T-cell (primary cell): ENCODE measurements at regions not wholly inside any gene's neighbourhood (a gene's known extent, or its start where the extent isn't known, plus 50 kb on each side); places are given as distances from the start of the nearest gene placed in this dataset.

Source experiments
- ATAC-seq, 4 experiments: fragments of 200-7000 bp in 3 of 4; fragments of 150-1000 bp in 1 of 4; cut with Tn5 transposase; replicated peaks in 1 of 4; 1 replicate in 3 of 4; 2 replicates in 1 of 4; pipeline ENCODE4 v1.10.0; 2021; ENCODE audit warnings: moderate library complexity in 3 of 4, mild to moderate bottlenecking in 2 of 4, moderate number of reproducible peaks in 1 of 4
- CTCF ChIA-PET, 2 donors: fragments of 300-600 bp; sonication (Branson Sonifier 250); formaldehyde crosslinking; loops; one replicate each; lab custom pipeline; 2022; ENCODE audit warnings: antibody characterized with exemption in 2 of 2; lab: Charles Lee
- POLR2A ChIA-PET, 2 donors: fragments of 300-600 bp; sonication (Branson Sonifier 250); formaldehyde crosslinking; loops; one replicate each; lab custom pipeline; 2022; ENCODE audit warnings: antibody characterized with exemption in 2 of 2; lab: Charles Lee
- DNase-seq, 35 experiments: peaks; one replicate each; pipeline versions ENCODE4 v3.0.0 to v3.0.0-alpha.2; 2013 to 2023
- H3K27ac ChIP-seq: one replicate; pipeline ENCODE4 v1.5.1; 2013; ENCODE audit warnings: low read length
- H3K27me3 ChIP-seq, 2 experiments: replicated peaks in 1 of 2; 1 replicate in 1 of 2; 2 replicates in 1 of 2; pipeline versions ENCODE4 v1.6.1 to v1.7.0; 2013; ENCODE audit warnings: low read length in 1 of 2, mixed read lengths in 1 of 2; ENCODE audit not compliant: control insufficient read depth in 2 of 2, insufficient read depth in 2 of 2; ENCODE audit errors: extremely low read depth in 1 of 2
- H3K36me3 ChIP-seq, 2 donors: 1 replicate in 1 of 2; 2 replicates in 1 of 2; pipeline versions ENCODE4 v1.6.1 to v1.7.0; 2013; ENCODE audit warnings: low read length in 1 of 2; ENCODE audit not compliant: control insufficient read depth in 2 of 2, insufficient read depth in 1 of 2; ENCODE audit errors: extremely low read depth in 1 of 2
- H3K4me1 ChIP-seq, 2 experiments: 1 replicate in 1 of 2; 2 replicates in 1 of 2; pipeline versions ENCODE4 v1.6.1 to v1.7.0; 2013; ENCODE audit warnings: low read length in 2 of 2, mixed read lengths in 1 of 2; ENCODE audit not compliant: insufficient read depth in 2 of 2, control insufficient read depth in 1 of 2; ENCODE audit errors: extremely low read depth in 1 of 2
- H3K4me3 ChIP-seq, 2 donors: 1 replicate in 1 of 2; 2 replicates in 1 of 2; pipeline versions ENCODE4 v1.5.1 to v1.7.0; 2013; ENCODE audit warnings: mild to moderate bottlenecking in 2 of 2, low read length in 1 of 2, moderate library complexity in 1 of 2; ENCODE audit not compliant: control insufficient read depth in 1 of 2; ENCODE audit errors: extremely low read depth in 1 of 2
- H3K9me3 ChIP-seq: 2 replicates; pipeline ENCODE4 v1.7.0; 2013
- H3K27ac Mint-ChIP-seq, 2 donors: one replicate each; pipeline ENCODE4 v1.8.0; 2020 to 2021; ENCODE audit warnings: mild to moderate bottlenecking in 2 of 2, mixed read lengths in 2 of 2
- H3K27me3 Mint-ChIP-seq, 2 donors: one replicate each; pipeline ENCODE4 v1.8.0; 2021 to 2022; ENCODE audit warnings: mixed read lengths in 2 of 2
- H3K36me3 Mint-ChIP-seq: one replicate; pipeline ENCODE4 v1.8.0; 2021; ENCODE audit warnings: mixed read lengths
- H3K4me1 Mint-ChIP-seq, 3 donors: one replicate each; pipeline ENCODE4 v1.8.0; 2020 to 2022; ENCODE audit warnings: mixed read lengths in 3 of 3, mild to moderate bottlenecking in 1 of 3
- H3K4me3 Mint-ChIP-seq, 3 donors: one replicate each; pipeline ENCODE4 v1.8.0; 2020 to 2022; ENCODE audit warnings: mild to moderate bottlenecking in 3 of 3, mixed read lengths in 3 of 3, moderate library complexity in 3 of 3
- H3K9me3 Mint-ChIP-seq, 3 donors: one replicate each; pipeline ENCODE4 v1.8.0; 2020 to 2022; ENCODE audit warnings: mixed read lengths in 3 of 3
- WGBS: methylation state at CpG from one replicate; pipeline ENCODE4 v1.1.5; 2013; ENCODE audit warnings: missing lambda C conversion rate; ENCODE audit not compliant: insufficient coverage; 5-methylcytosine and 5-hydroxymethylcytosine counted together

- no peaks in the 10 kb centered on the region for H3K4me1 ChIP-seq
- ChIA-PET CTCF (no interaction called here), POLR2A (no interaction called here)
- Mint-ChIP-seq H3K9me3 (peaks cover 0 to 5% (median 0%) of the 10 kb centered on the region in 3 donors), H3K4me1 (peaks cover 5 to 6% (median 5%) of the 10 kb centered on the region in 3 donors), H3K27ac (no peak overlapping the region), H3K4me3 (no peak overlapping the region), H3K27me3 (peaks cover 4 to 24% of the 10 kb centered on the region in 2 donors), H3K36me3 (no peaks in the 10 kb centered on the region)
- DNase-seq (no peak), ATAC-seq (no peak)
- WGBS, result 100% methylated on average over 1 of the region's 5 CpGs
- H3K27me3 ChIP-seq, result peaks cover 0 to 37% of the 10 kb centered on the region in 2 experiments
- no peaks in the 10 kb centered on the region for H3K9me3 ChIP-seq
- H3K4me3 ChIP-seq, result no peak overlapping the region
- no peak overlapping the region for H3K27ac ChIP-seq
- H3K36me3 ChIP-seq, result no peaks in the 10 kb centered on the region
These were observed 139.8 kb downstream of the PHETA1 start for GRCh38 chr12:111228916-111229666.

GRCh38 chr12:111227476-111228420, 141.1 kb downstream of the PHETA1 start:
- ATAC-seq, result no peak
- POLR2A ChIA-PET, result no interaction called here
- Histone ChIP-seq H3K9me3 (no peaks in the 10 kb centered on the region), H3K36me3 (no peaks in the 10 kb centered on the region), H3K27ac (no peak overlapping the region), H3K4me1 (no peaks in the 10 kb centered on the region), H3K4me3 (no peak overlapping the region), H3K27me3 (peaks cover 0 to 33% of the 10 kb centered on the region in 2 experiments)
- Mint-ChIP-seq H3K27me3 (peaks cover 3 to 17% of the 10 kb centered on the region in 2 donors), H3K4me1 (peaks cover 5 to 6% (median 5%) of the 10 kb centered on the region in 3 donors), H3K4me3 (no peak overlapping the region), H3K9me3 (no peaks in the 10 kb centered on the region), H3K27ac (no peak overlapping the region), H3K36me3 (no peaks in the 10 kb centered on the region)
- 100% methylated on average over 3 of the region's 10 CpGs for WGBS
- DNase-seq, result no peak
- CTCF ChIA-PET, result no interaction called here

- ChIA-PET CTCF (no interaction called here), POLR2A (no interaction called here)
- Histone ChIP-seq H3K27ac (no peak overlapping the region), H3K4me1 (no peaks in the 10 kb centered on the region), H3K4me3 (no peak overlapping the region), H3K36me3 (no peaks in the 10 kb centered on the region), H3K9me3 (no peaks in the 10 kb centered on the region), H3K27me3 (peaks cover 0 to 30% of the 10 kb centered on the region in 2 experiments)
- ATAC-seq (no peak), DNase-seq (no peak)
- Mint-ChIP-seq H3K4me1 (peaks cover 5 to 6% (median 5%) of the 10 kb centered on the region in 3 donors), H3K9me3 (no peaks in the 10 kb centered on the region), H3K27me3 (peaks cover 0 to 14% of the 10 kb centered on the region in 2 donors), H3K27ac (no peak overlapping the region), H3K36me3 (no peaks in the 10 kb centered on the region), H3K4me3 (no peak overlapping the region)
- 95% methylated on average over 20 of the region's 21 CpGs for WGBS
These were observed 142.2 kb downstream of the PHETA1 start for GRCh38 chr12:111226680-111227079.

- no peaks in the 10 kb centered on the region for H3K36me3 ChIP-seq
- H3K27ac ChIP-seq, result no peak overlapping the region
- H3K4me3 ChIP-seq, result no peak overlapping the region
- no peak for ATAC-seq
- no peaks in the 10 kb centered on the region for H3K9me3 ChIP-seq
- ChIA-PET CTCF (no interaction called here), POLR2A (no interaction called here)
- Mint-ChIP-seq H3K27ac (no peak overlapping the region), H3K4me1 (peaks cover 5 to 6% (median 5%) of the 10 kb centered on the region in 3 donors), H3K36me3 (no peaks in the 10 kb centered on the region), H3K27me3 (peaks cover 0 to 10% of the 10 kb centered on the region in 2 donors), H3K4me3 (no peak overlapping the region), H3K9me3 (no peaks in the 10 kb centered on the region)
- WGBS, result 64% methylated on average over 5 of the region's 6 CpGs
- H3K4me1 ChIP-seq, result no peaks in the 10 kb centered on the region
- peaks cover 0 to 26% of the 10 kb centered on the region in 2 experiments for H3K27me3 ChIP-seq
- DNase-seq, result no peak
These were observed 143.6 kb downstream of the PHETA1 start for GRCh38 chr12:111225307-111225706.

GRCh38 chr12:111224186-111225066, 144.5 kb downstream of the PHETA1 start:
- H3K4me1 ChIP-seq, result no peaks in the 10 kb centered on the region
- no peaks in the 10 kb centered on the region for H3K36me3 Mint-ChIP-seq
- no peaks in the 10 kb centered on the region for H3K9me3 Mint-ChIP-seq
- ChIA-PET CTCF (no interaction called here), POLR2A (interaction anchor here in 1 of 2 donors (0.6 kb wide), 1 partner anchor 1753 kb away, joined by 3 read pairs; no protein-coding TSS in a partner anchor)
- H3K27ac Mint-ChIP-seq, result no peak overlapping the region
- DNase-seq, result no peak
- no peaks in the 10 kb centered on the region for H3K36me3 ChIP-seq
- H3K27ac ChIP-seq, result no peak overlapping the region
- H3K27me3 ChIP-seq, result peaks cover 0 to 21% of the 10 kb centered on the region in 2 experiments
- no peak overlapping the region for H3K4me3 Mint-ChIP-seq
- H3K4me3 ChIP-seq, result no peak overlapping the region
- 6% methylated on average over 2 of the region's 14 CpGs for WGBS
- peaks cover 0 to 10% of the 10 kb centered on the region in 2 donors for H3K27me3 Mint-ChIP-seq
- no peak for ATAC-seq
- H3K9me3 ChIP-seq, result no peaks in the 10 kb centered on the region
- H3K4me1 Mint-ChIP-seq, result peaks cover 5 to 6% (median 5%) of the 10 kb centered on the region in 3 donors

- Mint-ChIP-seq H3K36me3 (no peaks in the 10 kb centered on the region), H3K27ac (no peak overlapping the region), H3K27me3 (peaks cover 0 to 10% of the 10 kb centered on the region in 2 donors), H3K9me3 (no peaks in the 10 kb centered on the region), H3K4me3 (no peak overlapping the region), H3K4me1 (peaks cover 5 to 6% (median 5%) of the 10 kb centered on the region in 3 donors)
- DNase-seq, result no peak
- no peaks in the 10 kb centered on the region for H3K9me3 ChIP-seq
- H3K27ac ChIP-seq, result no peak overlapping the region
- 43% methylated on average over 1 of the region's 4 CpGs for WGBS
- ATAC-seq, result no peak
- no peak overlapping the region for H3K4me3 ChIP-seq
- H3K27me3 ChIP-seq, result peaks cover 0 to 22% of the 10 kb centered on the region in 2 experiments
- H3K4me1 ChIP-seq, result no peaks in the 10 kb centered on the region
- no peaks in the 10 kb centered on the region for H3K36me3 ChIP-seq
- ChIA-PET CTCF (no interaction called here), POLR2A (no interaction called here)
These were observed 146.4 kb downstream of the PHETA1 start for GRCh38 chr12:111222523-111222922.
